ENCODE measurements at regions not wholly inside any gene's neighbourhood (a gene's known extent, or its start where the extent isn't known, plus 50 kb on each side); places are given as distances from the start of the nearest gene placed in this dataset.
"Not testable (repeated sequence)": the region's sequence is repeated elsewhere in the genome, so short reads cannot be mapped to it uniquely, and the experiment has no call there.

GRCh38 chr15:96484412-96484811, 153.9 kb downstream of the NR2F2 start:
- TF ChIP-seq EZH2phosphoT487 (IDR thresholded peaks at IDR 0.05; ENCODE audit: low read depth); CTCF (IDR thresholded peaks at IDR 0.05; ENCODE audit: low read depth, low read length): not testable (repeated sequence)

All from OCI-LY3 (cell line).